Stimulated activated CD4-positive, alpha-beta T cell treated with anti-CD3 and anti-CD28 coated beads, Interleukin-1b, Interleukin-23, amount 100 ng/mL, for 24 hours (primary cell): ENCODE measurements at regions not wholly inside any gene's neighbourhood (a gene's known extent, or its start where the extent isn't known, plus 50 kb on each side); places are given as distances from the start of the nearest gene placed in this dataset.
"Not testable (repeated sequence)": the region's sequence is repeated elsewhere in the genome, so short reads cannot be mapped to it uniquely, and the experiment has no call there.

Experiments
- DNase-seq, 4 experiments: peaks; one replicate each; pipeline ENCODE4 v3.0.0-alpha.2; 2020; ENCODE audit warnings: low read depth in 4 of 4, low spot score in 1 of 4

DNA sequence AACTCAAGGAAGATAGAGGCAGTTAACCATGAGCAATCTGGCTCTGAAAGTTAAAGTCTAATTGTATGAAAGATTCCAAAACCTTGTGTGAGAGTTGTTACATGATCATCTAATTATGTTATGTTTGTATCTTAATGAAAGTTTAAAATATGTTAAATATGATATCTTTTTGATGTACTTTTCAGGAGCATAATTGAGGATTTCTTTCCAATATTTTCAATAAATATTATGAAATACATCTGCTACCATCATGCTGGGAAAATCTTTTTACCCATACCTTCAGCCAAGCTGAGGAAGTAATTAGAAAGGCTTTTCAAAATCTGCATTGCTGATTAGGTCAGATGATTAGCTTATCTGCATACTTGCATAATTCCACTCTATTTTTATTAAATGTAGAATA is 318.4 kb downstream of the KLF12 start:
- no peak for DNase-seq

DNA sequence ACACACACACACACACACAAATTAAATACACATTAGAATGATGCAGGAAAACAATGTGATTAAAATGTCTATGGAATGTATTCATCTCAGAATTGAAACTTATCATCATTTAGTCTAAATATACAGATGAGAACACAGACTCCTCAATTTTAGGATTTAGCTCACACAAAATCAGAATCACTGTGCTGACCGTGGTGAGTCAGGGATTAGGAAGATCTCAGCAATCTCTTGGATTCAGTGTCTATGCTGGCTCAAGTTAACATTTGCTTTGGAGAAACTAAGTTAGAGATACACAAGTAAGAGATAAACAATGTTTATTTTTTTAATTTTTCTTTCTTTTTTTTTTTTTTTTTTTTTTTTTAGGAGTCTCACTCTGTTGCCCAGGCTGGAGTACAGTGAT is 323.6 kb downstream of the KLF12 start:
- DNase-seq = no peak

DNA sequence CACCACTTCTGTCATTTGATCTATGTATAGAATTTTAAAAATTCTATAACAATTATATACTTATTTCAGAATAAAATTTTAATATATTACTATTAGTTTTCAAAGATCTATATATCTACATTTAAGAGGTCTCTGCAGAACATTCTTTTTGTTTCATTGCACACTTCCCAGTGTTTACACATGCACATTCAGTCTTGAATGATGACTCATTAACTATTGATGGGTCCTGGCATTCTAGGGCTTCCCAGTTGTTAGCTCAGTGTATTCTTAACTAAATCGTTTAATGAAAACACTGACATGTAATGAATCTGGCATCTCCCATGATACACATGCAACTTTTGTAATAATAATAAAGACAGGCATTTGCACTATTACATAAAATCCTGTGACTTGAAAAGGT is 324.6 kb downstream of the KLF12 start:
- no peak for DNase-seq

DNA sequence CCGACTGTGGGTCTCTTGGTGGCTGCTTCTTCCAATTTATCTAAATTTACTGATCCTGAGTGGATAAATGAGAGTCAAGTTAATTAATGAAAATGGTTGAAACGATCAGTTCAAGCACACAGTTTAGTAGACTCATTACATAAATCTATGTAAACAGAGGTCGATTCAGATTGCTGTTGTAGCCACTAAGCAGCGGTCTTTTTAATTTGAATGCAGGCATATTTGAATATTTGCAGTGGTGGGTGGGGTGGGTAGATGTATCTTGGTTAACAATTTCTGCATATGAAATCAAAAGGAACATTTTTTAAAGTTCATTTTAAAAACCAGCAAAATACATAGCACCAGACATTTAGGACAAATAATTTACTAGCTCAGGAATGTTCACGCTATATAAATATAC is 325.9 kb downstream of the KLF12 start:
- DNase-seq = no peak

DNA sequence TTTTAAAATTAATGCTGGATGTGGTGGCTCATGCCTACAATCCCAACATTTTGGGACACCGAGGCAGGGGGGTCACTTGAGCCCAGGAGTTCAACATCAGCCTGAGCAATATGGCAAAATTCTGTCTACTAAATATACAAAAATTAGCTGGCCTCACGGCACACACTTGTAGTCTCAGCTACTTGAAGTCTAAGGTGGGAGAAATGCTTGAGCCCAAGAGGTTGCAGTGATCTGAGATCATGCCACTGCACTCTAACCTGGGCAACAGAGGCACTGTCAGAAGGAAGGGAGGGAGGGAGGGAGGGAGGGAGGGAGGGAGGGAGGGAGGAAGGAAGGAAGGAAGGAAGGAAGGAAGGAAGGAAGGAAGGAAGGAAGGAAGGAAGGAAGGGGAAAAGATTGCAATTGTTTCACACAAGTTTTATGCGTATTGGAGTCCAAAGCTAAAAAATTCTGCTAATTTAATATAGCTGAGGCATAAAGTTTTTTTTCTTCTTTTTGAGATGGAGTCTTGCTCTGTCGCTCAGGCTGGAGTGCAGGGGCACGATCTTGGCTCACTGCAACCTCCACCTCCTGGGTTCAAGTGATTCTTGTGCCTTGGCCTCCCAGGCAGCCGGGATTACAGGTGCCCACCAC is 328.8 kb downstream of the KLF12 start:
- not testable (repeated sequence) for DNase-seq

DNA sequence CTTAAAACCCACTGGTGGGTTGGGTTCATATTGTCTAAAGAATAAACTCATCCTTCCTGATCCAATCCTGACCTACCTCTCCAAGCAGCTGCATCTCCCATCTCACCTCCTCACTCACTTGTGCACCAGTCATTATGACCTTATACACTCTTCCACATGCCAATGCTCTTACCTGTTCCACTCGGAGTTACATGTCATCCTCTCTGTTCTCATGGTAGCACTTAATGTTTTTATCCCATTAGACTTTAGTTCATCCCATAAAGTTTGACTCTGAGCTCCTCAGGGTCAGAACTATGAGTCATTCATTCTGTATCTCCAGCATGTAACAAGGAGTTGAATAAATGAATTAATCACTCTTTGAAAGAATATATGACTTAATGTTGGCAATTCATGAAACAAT is 330.2 kb downstream of the KLF12 start:
- DNase-seq = no peak

DNA sequence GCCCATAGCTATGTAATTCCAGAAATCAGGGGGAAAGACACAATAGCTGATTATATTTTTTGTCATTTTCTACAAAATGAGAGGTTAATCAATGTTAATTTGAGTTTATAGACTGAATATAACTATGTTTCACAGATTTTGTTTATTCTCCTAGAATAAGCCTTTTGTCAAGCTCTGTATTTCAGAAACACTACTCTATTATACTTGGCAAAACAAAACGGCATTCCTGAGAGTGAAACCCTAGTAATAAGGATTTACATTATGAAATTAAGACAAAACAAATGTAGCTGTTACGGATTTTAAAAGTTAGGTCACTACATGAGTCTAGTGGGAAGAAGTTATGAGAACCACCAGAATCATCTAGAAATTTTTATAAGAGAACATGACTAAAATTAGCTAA is 334.2 kb downstream of the KLF12 start:
- DNase-seq = no peak

DNA sequence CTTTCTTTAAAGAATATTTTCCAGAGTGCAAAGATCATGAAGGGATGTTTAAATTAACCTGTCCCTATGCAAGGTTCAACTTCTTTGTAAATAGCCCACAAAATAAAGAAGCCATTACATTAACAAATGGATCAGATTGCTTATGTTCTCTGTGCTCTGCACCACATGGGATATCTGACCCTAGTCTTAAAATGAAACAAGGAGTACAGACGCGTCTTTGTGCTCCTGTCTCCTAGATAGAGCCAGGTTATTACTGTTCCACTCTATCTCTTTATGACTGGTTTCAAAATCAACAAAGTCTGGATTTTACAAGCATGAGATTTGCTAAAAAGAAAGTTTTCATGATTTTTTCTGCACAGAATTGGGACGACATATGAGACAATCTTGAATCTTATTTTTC is 339.4 kb downstream of the KLF12 start:
- DNase-seq = no peak

DNA sequence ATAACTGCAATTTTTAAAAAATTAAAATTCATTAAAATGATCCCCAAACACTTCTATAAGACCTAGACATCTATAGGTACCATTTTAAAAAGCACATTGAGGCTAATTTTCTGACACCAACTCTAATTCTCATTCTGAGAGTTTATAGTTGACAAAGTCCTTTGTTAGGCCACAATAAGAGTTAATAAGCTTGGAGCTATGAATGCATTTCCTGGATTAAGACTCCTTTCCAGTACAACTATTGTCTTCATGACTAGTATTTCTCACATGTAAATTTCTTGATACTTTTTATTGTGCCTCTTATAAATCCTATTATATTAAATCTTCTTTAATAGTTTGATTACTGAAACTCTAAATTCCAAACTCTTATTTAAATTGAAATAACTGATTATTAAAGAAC is 340.8 kb downstream of the KLF12 start:
- DNase-seq = no peak

DNA sequence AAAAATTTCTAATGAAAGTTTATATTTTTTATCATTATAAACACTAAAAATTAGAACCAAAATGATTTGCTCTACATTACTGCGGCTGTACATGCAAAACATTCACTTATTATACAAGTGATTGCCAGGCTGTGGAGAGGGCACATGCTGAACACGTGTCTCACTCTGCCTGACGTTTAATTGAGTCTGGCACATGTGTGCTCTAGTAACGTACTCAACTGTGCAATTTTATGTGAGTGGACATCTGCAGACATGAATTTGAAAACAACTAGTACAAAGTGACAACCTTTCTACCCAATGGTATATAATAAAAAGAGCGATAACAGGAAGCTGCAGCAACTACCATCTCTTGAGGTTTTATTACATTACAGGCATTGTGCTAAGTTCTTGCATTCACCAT is 341.4 kb downstream of the KLF12 start:
- no peak for DNase-seq

DNA sequence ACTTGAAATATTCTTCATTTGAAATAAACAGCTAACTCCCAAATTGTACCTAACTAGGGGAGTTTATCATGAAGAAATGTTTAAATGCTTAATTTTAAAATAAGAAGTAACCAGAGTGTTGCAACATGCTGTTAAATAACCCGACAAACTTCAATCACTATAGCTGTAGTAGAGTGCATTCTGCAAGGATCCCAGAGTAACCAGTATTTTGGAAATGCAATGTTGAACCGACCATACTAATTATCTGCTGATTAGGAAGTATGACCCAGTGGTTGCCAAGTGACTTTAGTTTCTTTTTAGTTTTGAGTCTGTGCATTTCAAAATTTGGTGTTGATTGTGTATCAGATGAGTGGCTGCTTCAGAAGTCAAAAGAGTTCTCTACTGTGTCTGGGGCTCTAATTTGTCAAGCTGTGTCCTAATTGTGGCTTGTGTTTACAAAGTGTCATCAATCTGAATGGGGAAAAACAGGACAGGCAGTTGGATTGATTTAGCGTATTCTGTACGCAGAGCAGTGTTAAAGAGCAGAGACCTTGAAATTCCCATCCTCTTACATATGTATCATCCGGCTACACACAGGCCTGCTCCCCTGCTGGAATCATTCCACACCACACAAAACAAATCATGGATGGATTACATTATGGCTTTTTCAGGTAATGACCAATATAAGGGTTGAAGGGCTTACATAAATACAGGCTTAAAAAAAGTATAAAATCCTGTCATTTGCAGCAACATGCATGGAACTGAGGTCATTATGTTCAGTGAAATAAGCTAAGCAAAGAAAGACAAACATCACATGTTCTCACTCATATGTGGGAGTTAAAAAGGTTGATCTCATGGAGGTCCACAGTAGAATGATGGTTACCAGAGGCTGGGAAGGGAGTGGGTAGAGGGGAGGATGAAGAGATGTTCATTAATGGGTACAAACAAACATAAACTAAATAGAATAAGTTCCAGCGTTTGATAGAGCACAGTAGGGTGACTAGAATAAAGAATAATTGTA is 351.5 kb downstream of the KLF12 start:
- no peak for DNase-seq

DNA sequence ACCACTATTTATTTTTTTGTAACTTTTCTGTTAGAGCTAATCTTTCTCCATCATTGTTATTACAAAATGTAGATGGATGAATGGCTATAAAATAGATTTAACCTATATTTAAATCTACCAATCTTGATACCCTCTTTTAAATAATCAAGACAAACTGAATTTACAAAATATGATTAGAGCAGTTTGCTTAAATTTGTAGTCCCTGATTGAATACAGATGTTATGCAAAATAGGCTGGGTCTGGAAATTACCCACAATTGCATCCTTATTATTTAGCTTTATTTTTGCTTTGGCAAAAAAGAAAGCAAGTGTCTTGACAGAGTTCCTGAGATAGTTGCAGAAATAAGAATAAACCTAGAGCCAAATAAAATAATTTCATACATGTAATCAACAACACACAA is 352.8 kb downstream of the KLF12 start:
- DNase-seq = no peak

DNA sequence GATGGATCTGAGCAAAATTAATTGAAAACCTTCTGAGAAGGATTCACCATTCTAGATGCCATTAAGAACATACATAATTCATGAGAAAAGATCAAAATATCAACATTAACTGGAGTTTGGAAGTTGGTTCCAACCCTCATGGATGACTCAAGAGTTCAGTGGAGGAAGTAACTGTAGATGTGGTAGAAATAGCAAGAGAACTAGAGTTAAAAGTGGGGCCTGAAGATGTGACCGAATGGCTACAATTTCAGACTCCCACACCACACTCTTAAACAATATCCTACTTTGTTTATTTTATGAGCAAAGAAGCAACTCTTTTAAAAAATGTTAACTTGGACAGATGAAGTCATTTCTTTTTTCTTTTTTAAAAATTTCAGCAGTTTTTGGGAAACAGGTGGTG is 354.3 kb downstream of the KLF12 start:
- DNase-seq = no peak

DNA sequence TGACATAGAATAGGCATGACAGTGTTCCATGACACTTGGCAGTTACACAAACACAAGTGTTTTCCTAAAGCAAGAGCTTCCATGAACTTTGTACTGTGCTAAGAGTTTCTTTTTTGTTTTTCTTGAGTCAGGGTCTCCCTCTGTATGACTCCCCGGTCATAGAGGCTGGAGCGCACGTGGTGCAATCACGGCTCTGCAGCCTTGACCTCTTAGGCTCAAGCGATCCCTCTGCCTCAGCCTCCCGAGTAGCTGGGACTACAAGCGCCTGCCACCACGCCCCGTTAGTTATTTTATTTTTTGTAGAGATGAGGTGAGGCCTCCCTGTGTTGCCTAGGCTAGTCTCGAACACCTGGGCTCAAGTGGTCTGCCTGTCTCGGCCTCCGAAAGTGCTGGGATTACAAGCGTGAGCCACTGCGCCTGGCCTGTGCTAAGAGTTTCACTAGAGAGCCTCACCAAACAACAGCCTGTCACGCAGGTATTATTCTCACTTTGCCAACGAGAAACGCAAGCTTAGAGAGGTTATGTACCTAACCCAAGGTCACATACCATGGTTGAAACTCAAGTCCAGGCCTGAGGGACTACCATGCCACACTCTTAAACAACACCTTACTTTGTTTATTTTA is 355.9 kb downstream of the KLF12 start:
- DNase-seq = no peak

DNA sequence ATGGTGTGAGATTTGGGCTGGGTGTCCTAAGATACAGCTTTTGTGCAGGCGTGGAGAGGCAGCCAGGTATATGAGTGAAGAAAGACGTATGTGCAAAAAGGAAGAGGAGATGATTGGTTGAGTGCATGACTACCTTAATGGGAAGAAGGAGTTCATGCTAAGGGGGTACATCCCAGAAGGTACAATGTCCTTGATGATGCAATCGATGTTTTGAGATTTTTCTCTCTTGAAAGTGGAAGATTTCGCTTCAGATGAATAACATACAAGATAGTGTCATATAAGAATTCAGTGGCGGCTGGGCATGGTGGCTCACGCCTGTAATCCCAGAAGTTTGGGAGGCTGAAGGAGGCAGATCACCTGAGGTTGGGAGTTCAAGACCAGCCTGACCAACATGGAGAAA is 357.1 kb downstream of the KLF12 start:
- no peak for DNase-seq

DNA sequence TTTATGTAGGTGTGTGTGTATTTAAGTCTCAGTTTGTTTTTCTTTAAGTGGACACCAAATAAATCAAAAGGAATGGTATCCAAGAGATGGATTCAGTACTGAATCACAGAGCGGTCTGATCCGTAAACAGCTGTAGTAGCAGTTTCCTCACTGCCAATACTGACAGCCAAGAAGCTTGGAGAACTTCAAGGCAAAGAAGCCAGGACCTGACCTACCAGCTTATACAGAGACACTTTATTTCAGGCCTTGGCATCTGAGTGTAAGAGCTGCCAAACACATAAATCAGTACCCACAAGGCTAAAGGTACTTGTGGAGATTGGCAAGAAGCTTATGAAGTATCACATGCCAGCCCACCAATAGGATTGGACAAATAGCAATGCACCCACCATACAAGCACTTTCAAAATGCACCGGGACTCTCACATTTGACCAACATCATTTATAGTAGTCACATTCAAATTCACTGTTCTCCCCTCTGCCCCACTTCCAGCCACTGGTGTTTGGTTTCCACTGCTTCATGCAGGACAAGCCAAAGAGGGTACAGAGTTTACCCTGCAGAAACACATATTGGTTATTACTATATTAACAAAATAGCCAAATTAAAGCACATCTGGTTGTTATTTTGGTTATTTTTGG is 357.9 kb downstream of the KLF12 start:
- no peak for DNase-seq

DNA sequence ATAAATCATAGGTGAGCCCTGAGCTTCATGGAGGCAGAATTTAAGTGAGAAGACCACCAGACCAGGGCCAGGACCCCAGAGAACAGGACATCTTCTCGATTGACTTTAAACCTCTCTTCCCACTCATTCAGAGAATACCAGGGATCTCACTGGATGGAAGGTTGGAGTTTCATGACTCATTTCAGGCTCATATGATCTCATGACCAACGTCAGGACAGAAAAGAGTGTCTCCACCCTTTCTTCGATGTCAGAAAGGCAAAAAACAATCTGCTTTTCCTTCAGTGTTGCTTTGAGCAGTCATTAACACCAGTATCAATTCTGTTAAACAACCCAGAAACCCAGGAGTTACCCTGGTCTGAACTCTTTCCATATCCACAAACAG is 361.0 kb downstream of the KLF12 start:
- DNase-seq = no peak

DNA sequence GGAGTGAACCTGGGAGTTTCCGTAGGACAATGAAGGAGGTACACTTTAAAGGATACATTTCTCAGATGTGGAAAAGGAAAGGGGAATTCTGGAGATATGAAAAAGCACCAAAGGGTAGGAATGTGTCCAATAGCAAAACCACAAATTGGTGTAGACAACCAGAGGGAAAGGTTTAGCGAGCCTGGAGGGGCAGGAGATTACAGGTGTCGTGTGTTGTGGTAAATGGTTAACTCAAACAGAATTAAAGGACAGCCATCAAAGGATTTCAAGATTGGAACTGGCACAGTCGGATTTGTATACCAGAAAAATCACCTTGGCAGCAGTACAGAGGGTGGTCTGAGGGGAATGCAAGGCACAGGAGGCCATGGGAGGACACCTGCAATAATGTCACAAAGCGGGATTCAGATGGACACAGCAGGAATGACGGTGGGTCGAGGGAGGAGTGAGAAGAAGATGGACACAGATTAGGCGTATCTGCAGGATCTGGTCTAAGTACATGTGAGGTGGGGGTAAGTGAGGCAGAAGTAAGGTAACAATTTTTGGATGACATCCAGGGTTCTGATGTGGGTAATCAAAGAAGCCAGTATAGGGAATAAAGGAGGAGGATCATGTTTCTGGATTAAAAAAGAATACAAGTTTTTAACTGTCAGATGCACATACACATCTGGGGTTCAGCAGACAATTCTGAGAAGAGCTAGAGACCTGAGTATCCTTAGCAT is 361.6 kb downstream of the KLF12 start:
- no peak for DNase-seq

DNA sequence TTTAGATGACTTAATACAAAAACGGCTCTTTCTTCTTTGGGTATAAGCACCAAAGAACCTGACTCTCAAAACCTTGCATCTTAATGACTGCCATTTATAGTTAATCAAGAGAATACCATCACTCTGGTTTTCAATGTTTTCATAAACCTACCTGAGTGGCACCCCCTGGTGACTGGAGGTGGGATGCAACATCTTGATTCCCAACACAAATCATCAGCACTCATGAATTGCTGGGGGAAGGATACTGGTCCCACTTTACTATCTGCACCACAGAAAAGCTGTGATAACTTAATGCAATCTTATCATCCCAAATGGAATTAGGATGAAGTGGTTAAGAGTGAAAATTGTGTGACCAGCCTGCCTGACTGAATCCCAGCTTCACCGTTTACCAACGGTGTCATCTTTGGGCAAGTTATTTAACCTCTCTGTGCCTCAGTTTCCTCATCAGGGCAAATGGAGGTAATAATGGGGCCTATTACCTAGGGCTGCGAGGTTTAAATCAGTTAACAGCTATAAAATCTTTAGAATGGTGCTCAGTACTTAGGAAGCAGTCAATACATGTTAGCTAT is 366.4 kb downstream of the KLF12 start:
- peak in 1 of 4 experiments; percentile 4 for DNase-seq

DNA sequence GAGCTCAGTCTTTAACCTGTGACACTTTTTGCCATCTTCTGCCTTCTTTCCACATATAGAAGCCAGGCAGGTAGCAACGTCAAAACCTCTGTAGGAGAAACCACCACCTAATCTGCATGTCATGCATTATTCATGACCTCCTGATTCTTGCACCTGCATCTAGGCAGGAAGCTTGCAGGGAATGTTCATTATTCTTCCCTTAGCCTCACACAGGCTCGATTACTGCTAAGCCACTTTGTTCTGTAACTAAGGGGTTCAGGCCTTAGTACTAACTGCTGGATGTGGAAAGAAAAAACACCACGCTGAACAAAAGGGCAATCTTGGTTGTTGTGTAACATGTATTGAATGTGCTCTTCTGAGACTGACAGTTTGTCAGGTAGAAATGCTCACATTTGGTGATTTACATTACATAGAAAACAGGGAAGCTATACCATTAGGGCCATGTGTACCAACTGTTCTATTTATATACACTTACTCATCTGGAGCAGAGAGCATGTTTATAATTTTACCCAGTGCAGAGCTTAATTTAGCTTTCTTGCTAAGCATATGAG is 366.9 kb downstream of the KLF12 start:
- DNase-seq = no peak
